Gastrocnemius medialis (tissue), 4 donors: ENCODE measurements at regions not wholly inside any gene's neighbourhood (a gene's known extent, or its start where the extent isn't known, plus 50 kb on each side); places are given as distances from the start of the nearest gene placed in this dataset.

Experiments used
- ATAC-seq, 2 donors: fragments of 150-250 bp; one replicate each; pipeline ENCODE4 v1.9.1; 2016
- DNase-seq, 2 donors: peaks; one replicate each; pipeline ENCODE4 v3.0.0-alpha.2; 2019
- H3K27ac ChIP-seq, 4 donors: fragments of 200-600 bp; sonication (generic); 1 replicate in 1 of 4; 2 replicates in 3 of 4; pipeline ENCODE4 v1.5.1; 2016 to 2018; ENCODE audit warnings: mild to moderate bottlenecking in 2 of 4, moderate library complexity in 1 of 4
- H3K27me3 ChIP-seq, 3 donors: fragments of 200-600 bp; sonication (generic) in 2 of 3; 1 replicate in 1 of 3; 2 replicates in 2 of 3; pipeline versions ENCODE4 v1.5.1 to v1.6.0; 2016 to 2019; ENCODE audit warnings: mild to moderate bottlenecking in 1 of 3, moderate library complexity in 1 of 3
- H3K36me3 ChIP-seq, 2 donors: fragments of 200-600 bp; sonication (generic) in 1 of 2; one replicate each; pipeline ENCODE4 v1.5.1; 2017 to 2018
- H3K4me1 ChIP-seq, 2 donors: fragments of 200-600 bp; sonication (generic) in 1 of 2; one replicate each; pipeline ENCODE4 v1.5.1; 2016 to 2017; ENCODE audit warnings: mild to moderate bottlenecking in 2 of 2
- H3K4me3 ChIP-seq, 4 donors: fragments of 200-600 bp; sonication (generic) in 3 of 4; 1 replicate in 1 of 4; 2 replicates in 3 of 4; pipeline ENCODE4 v1.5.1; 2016 to 2019; ENCODE audit warnings: mild to moderate bottlenecking in 2 of 4
- H3K9me3 ChIP-seq, 3 donors: fragments of 200-600 bp; sonication (generic) in 2 of 3; 1 replicate in 1 of 3; 2 replicates in 2 of 3; pipeline ENCODE4 v1.5.1; 2016 to 2019
- CTCF ChIP-seq, 5 experiments: fragments of 450-650 bp in 3 of 5; fragments of 200-600 bp in 2 of 5; sonication (generic) in 2 of 5; IDR thresholded peaks in 4 of 5; conservative IDR thresholded peaks in 1 of 5; 1 replicate in 4 of 5; 2 replicates in 1 of 5; pipeline ENCODE4 v1.5.1; 2016 to 2019; ENCODE audit warnings: antibody characterized with exemption in 5 of 5, mild to moderate bottlenecking in 3 of 5, moderate library complexity in 3 of 5
- POLR2A ChIP-seq, 2 donors: fragments of 450-650 bp; IDR thresholded peaks; one replicate each; pipeline ENCODE4 v1.6.1; 2017; ENCODE audit warnings: antibody characterized with exemption in 2 of 2, mild to moderate bottlenecking in 2 of 2, moderate library complexity in 2 of 2
- in situ Hi-C, 4 donors: fragments of 200-750 bp; cut with MboI; loops; one replicate each; pipeline versions ENCODE4 v1.15.0 to v1.8.0; 2017; ENCODE audit warnings: low sequenced_read_pairs in 4 of 4
- intact Hi-C: fragments of 100-400 bp; cut with DNase I; formaldehyde crosslinking; loops from one replicate; pipeline ENCODE4 v1.15.1; 2023; ENCODE audit warnings: low total_unique reads

DNA sequence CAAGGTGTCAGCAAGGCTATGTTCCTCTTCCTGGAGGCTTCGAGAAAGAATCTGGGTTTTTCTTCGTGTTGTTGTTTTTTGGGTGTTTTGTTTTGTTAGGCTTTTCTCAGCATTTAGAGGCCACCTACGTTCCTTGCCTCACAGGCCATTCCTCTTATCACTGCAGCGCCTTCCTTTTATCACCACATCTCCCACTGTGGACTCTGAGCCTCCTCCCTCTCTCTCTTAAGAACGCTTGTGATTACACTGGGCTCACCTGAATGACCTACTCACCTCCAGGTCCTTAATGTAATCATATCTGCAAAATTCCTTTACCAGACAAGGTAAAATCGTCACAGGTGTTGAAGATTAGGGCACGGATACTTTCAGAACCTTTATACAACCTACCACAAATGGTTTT is 340.8 kb downstream of the DTWD2 start:
- H3K4me3 ChIP-seq, result no peak overlapping the region
- in situ Hi-C loops (no loop called here), intact Hi-C loops (no loop called here)
- ATAC-seq (no peak), DNase-seq (no peak)
- H3K36me3 ChIP-seq, result no peaks in the 10 kb centered on the region
- H3K27ac ChIP-seq, result no peak overlapping the region
- no peaks in the 10 kb centered on the region for H3K4me1 ChIP-seq
- no peaks in the 10 kb centered on the region for H3K27me3 ChIP-seq
- no peaks in the 10 kb centered on the region for H3K9me3 ChIP-seq
- TF ChIP-seq CTCF (IDR thresholded peaks at IDR 0.05 in 4 of 5, conservative IDR thresholded peaks at IDR 0.05 in 1 of 5) (no peak), POLR2A (IDR thresholded peaks at IDR 0.05) (no peak)

- in situ Hi-C loops, result no loop called here
- Histone ChIP-seq H3K4me3 (no peak overlapping the region), H3K9me3 (no peaks in the 10 kb centered on the region), H3K4me1 (no peaks in the 10 kb centered on the region), H3K27ac (no peak overlapping the region), H3K27me3 (no peaks in the 10 kb centered on the region), H3K36me3 (no peaks in the 10 kb centered on the region)
- TF ChIP-seq POLR2A (IDR thresholded peaks at IDR 0.05) (no peak), CTCF (IDR thresholded peaks at IDR 0.05 in 4 of 5, conservative IDR thresholded peaks at IDR 0.05 in 1 of 5) (no peak)
- DNase-seq, result no peak
- no peak for ATAC-seq
- intact Hi-C loops, result no loop called here
Observed at GRCh38 chr5:118646917-118647316, 341.4 kb downstream of the DTWD2 start.

- in situ Hi-C loops, result no loop called here
- H3K27me3 ChIP-seq, result no peaks in the 10 kb centered on the region
- H3K27ac ChIP-seq, result no peak overlapping the region
- ATAC-seq (no peak), DNase-seq (no peak)
- no peaks in the 10 kb centered on the region for H3K36me3 ChIP-seq
- TF ChIP-seq POLR2A (IDR thresholded peaks at IDR 0.05), result no peak
- TF ChIP-seq CTCF (IDR thresholded peaks at IDR 0.05 in 4 of 5, conservative IDR thresholded peaks at IDR 0.05 in 1 of 5), result no peak
- intact Hi-C loops, result no loop called here
- peaks cover 0 to 6% (median 0%) of the 10 kb centered on the region in 3 donors for H3K9me3 ChIP-seq
- H3K4me3 ChIP-seq, result no peak overlapping the region
- H3K4me1 ChIP-seq, result no peaks in the 10 kb centered on the region
Observed at GRCh38 chr5:118637947-118638670, 350.2 kb downstream of the DTWD2 start.

- in situ Hi-C loops (no loop called here), intact Hi-C loops (no loop called here)
- no peak overlapping the region for H3K4me3 ChIP-seq
- H3K27ac ChIP-seq, result no peak overlapping the region
- no peaks in the 10 kb centered on the region for H3K9me3 ChIP-seq
- ATAC-seq (no peak), DNase-seq (no peak)
- no peaks in the 10 kb centered on the region for H3K36me3 ChIP-seq
- no peaks in the 10 kb centered on the region for H3K4me1 ChIP-seq
- H3K27me3 ChIP-seq, result no peaks in the 10 kb centered on the region
- TF ChIP-seq POLR2A (IDR thresholded peaks at IDR 0.05) (no peak), CTCF (IDR thresholded peaks at IDR 0.05 in 4 of 5, conservative IDR thresholded peaks at IDR 0.05 in 1 of 5) (no peak)
Observed at GRCh38 chr5:118628660-118629354, 359.5 kb downstream of the DTWD2 start.
